ENCODE measurements at regions not wholly inside any gene's neighbourhood (a gene's known extent, or its start where the extent isn't known, plus 50 kb on each side); places are given as distances from the start of the nearest gene placed in this dataset.

- no peak overlapping the region for H3K4me3 ChIP-seq (replicated peaks; ENCODE audit: low read depth, low read length)
- no peak for DNase-seq (ENCODE audit: extremely low read depth, low read depth)
- TF ChIP-seq CTCF (IDR thresholded peaks at IDR 0.05; ENCODE audit: low read depth, low read length, missing control alignments): no peak
Observed at GRCh38 chr14:58793131-58793740, 155.5 kb downstream of the DACT1 start.

- DNase-seq (ENCODE audit: extremely low read depth, low read depth): no peak
- no peak overlapping the region for H3K4me3 ChIP-seq (replicated peaks; ENCODE audit: low read depth, low read length)
- TF ChIP-seq CTCF (IDR thresholded peaks at IDR 0.05; ENCODE audit: low read depth, low read length, missing control alignments): no peak
Observed at GRCh38 chr14:58794993-58795762, 157.4 kb downstream of the DACT1 start.

GRCh38 chr14:58796242-58797009 lies 158.7 kb downstream of the DACT1 start:
- DNase-seq (ENCODE audit: extremely low read depth, low read depth): no peak
- TF ChIP-seq CTCF (IDR thresholded peaks at IDR 0.05; ENCODE audit: low read depth, low read length, missing control alignments): no peak
- H3K4me3 ChIP-seq (replicated peaks; ENCODE audit: low read depth, low read length): no peak overlapping the region

GRCh38 chr14:58797010-58797429 lies 159.3 kb downstream of the DACT1 start:
- no peak overlapping the region for H3K4me3 ChIP-seq (replicated peaks; ENCODE audit: low read depth, low read length)
- no peak for DNase-seq (ENCODE audit: extremely low read depth, low read depth)
- TF ChIP-seq CTCF (IDR thresholded peaks at IDR 0.05; ENCODE audit: low read depth, low read length, missing control alignments): no peak

- no peak for TF ChIP-seq CTCF (IDR thresholded peaks at IDR 0.05; ENCODE audit: low read depth, low read length, missing control alignments)
- no peak for DNase-seq (ENCODE audit: extremely low read depth, low read depth)
- H3K4me3 ChIP-seq (replicated peaks; ENCODE audit: low read depth, low read length): no peak overlapping the region
Observed at GRCh38 chr14:58798173-58798572, 160.4 kb downstream of the DACT1 start.

- no peak for TF ChIP-seq CTCF (IDR thresholded peaks at IDR 0.05; ENCODE audit: low read depth, low read length, missing control alignments)
- H3K4me3 ChIP-seq (replicated peaks; ENCODE audit: low read depth, low read length): no peak overlapping the region
- no peak for DNase-seq (ENCODE audit: extremely low read depth, low read depth)
Observed at GRCh38 chr14:58801086-58801485, 163.3 kb downstream of the DACT1 start.
